ENCODE measurements at regions not wholly inside any gene's neighbourhood (a gene's known extent, or its start where the extent isn't known, plus 50 kb on each side); places are given as distances from the start of the nearest gene placed in this dataset.

- POLR2A ChIA-PET: no interaction called here
- no peaks in the 10 kb centered on the region for H3K4me1 ChIP-seq (ENCODE audit: control extremely low read depth in 1 of 4, control insufficient read depth in 4 of 4, insufficient read depth in 4 of 4, low read length in 3 of 4)
- no peaks in the 10 kb centered on the region for H3K9me3 ChIP-seq (ENCODE audit: control extremely low read depth in 1 of 5, control insufficient read depth in 4 of 5, insufficient read depth in 2 of 5, low read depth in 1 of 5, low read length in 4 of 5)
- H3K4me3 ChIP-seq (ENCODE audit: control insufficient read depth in 1 of 7, extremely low read depth in 1 of 7, insufficient read depth in 4 of 7, low read depth in 2 of 7, low read length in 6 of 7): no peak overlapping the region
- no peak overlapping the region for H3K27ac ChIP-seq (ENCODE audit: insufficient read depth in 1 of 2, low read depth in 1 of 2, low read length in 2 of 2, poor library complexity in 1 of 2, severe bottlenecking in 2 of 2)
- H3K27me3 ChIP-seq (replicated peaks in 2 of 5; ENCODE audit: control insufficient read depth in 4 of 5, insufficient read depth in 5 of 5, low read length in 4 of 5): no peaks in the 10 kb centered on the region
- DNase-seq: no peak
- WGBS (ENCODE audit: insufficient coverage): 95% methylated on average over 2 of the region's 3 CpGs
- H3K36me3 ChIP-seq (ENCODE audit: control insufficient read depth in 4 of 4, insufficient read depth in 4 of 4, low read length in 3 of 4): no peaks in the 10 kb centered on the region
- CTCF ChIA-PET: no interaction called here
These were observed 300.7 kb upstream of the IZUMO3 start for GRCh38 chr9:24846248-24846912.

- POLR2A ChIA-PET: no interaction called here
- WGBS (ENCODE audit: insufficient coverage): 100% methylated on average over 1 of the region's 2 CpGs
- no peak for DNase-seq
- H3K27me3 ChIP-seq (replicated peaks in 2 of 5; ENCODE audit: control insufficient read depth in 4 of 5, insufficient read depth in 5 of 5, low read length in 4 of 5): no peaks in the 10 kb centered on the region
- H3K27ac ChIP-seq (ENCODE audit: insufficient read depth in 1 of 2, low read depth in 1 of 2, low read length in 2 of 2, poor library complexity in 1 of 2, severe bottlenecking in 2 of 2): no peak overlapping the region
- no peaks in the 10 kb centered on the region for H3K4me1 ChIP-seq (ENCODE audit: control extremely low read depth in 1 of 4, control insufficient read depth in 4 of 4, insufficient read depth in 4 of 4, low read length in 3 of 4)
- H3K36me3 ChIP-seq (ENCODE audit: control insufficient read depth in 4 of 4, insufficient read depth in 4 of 4, low read length in 3 of 4): no peaks in the 10 kb centered on the region
- no peaks in the 10 kb centered on the region for H3K9me3 ChIP-seq (ENCODE audit: control extremely low read depth in 1 of 5, control insufficient read depth in 4 of 5, insufficient read depth in 2 of 5, low read depth in 1 of 5, low read length in 4 of 5)
- CTCF ChIA-PET: no interaction called here
- no peak overlapping the region for H3K4me3 ChIP-seq (ENCODE audit: control insufficient read depth in 1 of 7, extremely low read depth in 1 of 7, insufficient read depth in 4 of 7, low read depth in 2 of 7, low read length in 6 of 7)
These were observed 298.5 kb upstream of the IZUMO3 start for GRCh38 chr9:24844217-24844616.

GRCh38 chr9:24841993-24842392 is 296.3 kb upstream of the IZUMO3 start:
- no peaks in the 10 kb centered on the region for H3K4me1 ChIP-seq (ENCODE audit: control extremely low read depth in 1 of 4, control insufficient read depth in 4 of 4, insufficient read depth in 4 of 4, low read length in 3 of 4)
- H3K9me3 ChIP-seq (ENCODE audit: control extremely low read depth in 1 of 5, control insufficient read depth in 4 of 5, insufficient read depth in 2 of 5, low read depth in 1 of 5, low read length in 4 of 5): no peaks in the 10 kb centered on the region
- no peak for DNase-seq
- no peak overlapping the region for H3K4me3 ChIP-seq (ENCODE audit: control insufficient read depth in 1 of 7, extremely low read depth in 1 of 7, insufficient read depth in 4 of 7, low read depth in 2 of 7, low read length in 6 of 7)
- H3K36me3 ChIP-seq (ENCODE audit: control insufficient read depth in 4 of 4, insufficient read depth in 4 of 4, low read length in 3 of 4): no peaks in the 10 kb centered on the region
- ChIA-PET CTCF (no interaction called here), POLR2A (no interaction called here)
- H3K27ac ChIP-seq (ENCODE audit: insufficient read depth in 1 of 2, low read depth in 1 of 2, low read length in 2 of 2, poor library complexity in 1 of 2, severe bottlenecking in 2 of 2): no peak overlapping the region
- H3K27me3 ChIP-seq (replicated peaks in 2 of 5; ENCODE audit: control insufficient read depth in 4 of 5, insufficient read depth in 5 of 5, low read length in 4 of 5): no peaks in the 10 kb centered on the region
- WGBS (ENCODE audit: insufficient coverage): 100% methylated on average over 2 of the region's 4 CpGs

GRCh38 chr9:24832307-24832706 is 286.6 kb upstream of the IZUMO3 start:
- ChIA-PET POLR2A (no interaction called here), CTCF (no interaction called here)
- 33% methylated on average over 1 of the region's 2 CpGs for whole genome bisulfite sequencing (ENCODE audit: insufficient coverage)
- Histone ChIP-seq H3K27me3 (replicated peaks in 2 of 5; ENCODE audit: control insufficient read depth in 4 of 5, insufficient read depth in 5 of 5, low read length in 4 of 5) (no peaks in the 10 kb centered on the region), H3K36me3 (ENCODE audit: control insufficient read depth in 4 of 4, insufficient read depth in 4 of 4, low read length in 3 of 4) (no peaks in the 10 kb centered on the region), H3K4me3 (ENCODE audit: control insufficient read depth in 1 of 7, extremely low read depth in 1 of 7, insufficient read depth in 4 of 7, low read depth in 2 of 7, low read length in 6 of 7) (no peak overlapping the region), H3K27ac (ENCODE audit: insufficient read depth in 1 of 2, low read depth in 1 of 2, low read length in 2 of 2, poor library complexity in 1 of 2, severe bottlenecking in 2 of 2) (no peak overlapping the region), H3K4me1 (ENCODE audit: control extremely low read depth in 1 of 4, control insufficient read depth in 4 of 4, insufficient read depth in 4 of 4, low read length in 3 of 4) (no peaks in the 10 kb centered on the region), H3K9me3 (ENCODE audit: control extremely low read depth in 1 of 5, control insufficient read depth in 4 of 5, insufficient read depth in 2 of 5, low read depth in 1 of 5, low read length in 4 of 5) (no peaks in the 10 kb centered on the region)
- no peak for DNase-seq

- ChIA-PET POLR2A (no interaction called here), CTCF (no interaction called here)
- no peak overlapping the region for H3K4me3 ChIP-seq (ENCODE audit: control insufficient read depth in 1 of 7, extremely low read depth in 1 of 7, insufficient read depth in 4 of 7, low read depth in 2 of 7, low read length in 6 of 7)
- H3K27ac ChIP-seq (ENCODE audit: insufficient read depth in 1 of 2, low read depth in 1 of 2, low read length in 2 of 2, poor library complexity in 1 of 2, severe bottlenecking in 2 of 2): no peak overlapping the region
- H3K9me3 ChIP-seq (ENCODE audit: control extremely low read depth in 1 of 5, control insufficient read depth in 4 of 5, insufficient read depth in 2 of 5, low read depth in 1 of 5, low read length in 4 of 5): no peaks in the 10 kb centered on the region
- no peaks in the 10 kb centered on the region for H3K36me3 ChIP-seq (ENCODE audit: control insufficient read depth in 4 of 4, insufficient read depth in 4 of 4, low read length in 3 of 4)
- no peaks in the 10 kb centered on the region for H3K27me3 ChIP-seq (replicated peaks in 2 of 5; ENCODE audit: control insufficient read depth in 4 of 5, insufficient read depth in 5 of 5, low read length in 4 of 5)
- 100% methylated on average over 1 of the region's 2 CpGs for WGBS (ENCODE audit: insufficient coverage)
- no peak for DNase-seq
- no peaks in the 10 kb centered on the region for H3K4me1 ChIP-seq (ENCODE audit: control extremely low read depth in 1 of 4, control insufficient read depth in 4 of 4, insufficient read depth in 4 of 4, low read length in 3 of 4)
These were observed 283.0 kb upstream of the IZUMO3 start for GRCh38 chr9:24828687-24829086.

- H3K4me1 ChIP-seq (ENCODE audit: control extremely low read depth in 1 of 4, control insufficient read depth in 4 of 4, insufficient read depth in 4 of 4, low read length in 3 of 4): no peaks in the 10 kb centered on the region
- ChIA-PET POLR2A (no interaction called here), CTCF (no interaction called here)
- H3K9me3 ChIP-seq (ENCODE audit: control extremely low read depth in 1 of 5, control insufficient read depth in 4 of 5, insufficient read depth in 2 of 5, low read depth in 1 of 5, low read length in 4 of 5): no peaks in the 10 kb centered on the region
- H3K27me3 ChIP-seq (replicated peaks in 2 of 5; ENCODE audit: control insufficient read depth in 4 of 5, insufficient read depth in 5 of 5, low read length in 4 of 5): no peaks in the 10 kb centered on the region
- no peaks in the 10 kb centered on the region for H3K36me3 ChIP-seq (ENCODE audit: control insufficient read depth in 4 of 4, insufficient read depth in 4 of 4, low read length in 3 of 4)
- no peak for DNase-seq
- H3K27ac ChIP-seq (ENCODE audit: insufficient read depth in 1 of 2, low read depth in 1 of 2, low read length in 2 of 2, poor library complexity in 1 of 2, severe bottlenecking in 2 of 2): no peak overlapping the region
- no peak overlapping the region for H3K4me3 ChIP-seq (ENCODE audit: control insufficient read depth in 1 of 7, extremely low read depth in 1 of 7, insufficient read depth in 4 of 7, low read depth in 2 of 7, low read length in 6 of 7)
These were observed 278.9 kb upstream of the IZUMO3 start for GRCh38 chr9:24824607-24825006.

GRCh38 chr9:24820196-24820595 is 274.5 kb upstream of the IZUMO3 start:
- Histone ChIP-seq H3K4me3 (ENCODE audit: control insufficient read depth in 1 of 7, extremely low read depth in 1 of 7, insufficient read depth in 4 of 7, low read depth in 2 of 7, low read length in 6 of 7) (no peak overlapping the region), H3K27me3 (replicated peaks in 2 of 5; ENCODE audit: control insufficient read depth in 4 of 5, insufficient read depth in 5 of 5, low read length in 4 of 5) (no peaks in the 10 kb centered on the region), H3K9me3 (ENCODE audit: control extremely low read depth in 1 of 5, control insufficient read depth in 4 of 5, insufficient read depth in 2 of 5, low read depth in 1 of 5, low read length in 4 of 5) (no peaks in the 10 kb centered on the region), H3K4me1 (ENCODE audit: control extremely low read depth in 1 of 4, control insufficient read depth in 4 of 4, insufficient read depth in 4 of 4, low read length in 3 of 4) (no peaks in the 10 kb centered on the region), H3K27ac (ENCODE audit: insufficient read depth in 1 of 2, low read depth in 1 of 2, low read length in 2 of 2, poor library complexity in 1 of 2, severe bottlenecking in 2 of 2) (no peak overlapping the region), H3K36me3 (ENCODE audit: control insufficient read depth in 4 of 4, insufficient read depth in 4 of 4, low read length in 3 of 4) (no peaks in the 10 kb centered on the region)
- CTCF ChIA-PET: no interaction called here
- no peak for DNase-seq
- POLR2A ChIA-PET: no interaction called here
- no CpG with 5 or more reads among the region's 1 CpG for WGBS (ENCODE audit: insufficient coverage)

Data from common myeloid progenitor, CD34-positive (primary cell).